ENCODE measurements at regions not wholly inside any gene's neighbourhood (a gene's known extent, or its start where the extent isn't known, plus 50 kb on each side); places are given as distances from the start of the nearest gene placed in this dataset.

DNA sequence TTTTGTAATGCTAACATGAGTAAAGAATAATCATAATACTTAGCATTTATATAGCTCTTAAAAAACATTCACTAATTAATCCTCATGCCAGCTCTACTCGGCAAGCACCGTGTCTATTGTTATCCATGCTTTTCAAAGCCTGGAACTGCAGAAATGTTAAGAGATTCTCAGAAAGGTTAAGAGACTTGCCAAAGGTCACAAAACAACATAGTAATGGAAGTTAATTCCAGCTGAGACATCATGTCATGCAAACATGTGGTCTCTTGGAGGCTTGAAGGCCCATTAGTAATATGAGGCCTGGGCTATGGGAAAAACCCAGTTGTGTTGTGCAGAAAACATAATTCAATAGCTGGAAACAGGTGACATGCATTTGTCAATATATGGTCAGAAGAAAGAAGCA lies 389.9 kb upstream of the GOT2 start:
- no peak for TF ChIP-seq CTCF (IDR thresholded peaks at IDR 0.05)
- intact Hi-C loops (cut with DNase I), result no loop called here

GRCh38 chr16:59123479-59123878 lies 389.4 kb upstream of the GOT2 start:
- Histone ChIP-seq H3K27ac (no peak overlapping the region), H3K4me1 (no peaks in the 10 kb centered on the region), H3K27me3 (no peaks in the 10 kb centered on the region), H3K4me3 (no peak overlapping the region), H3K36me3 (no peaks in the 10 kb centered on the region), H3K9me3 (no peaks in the 10 kb centered on the region)
- intact Hi-C loops (cut with DNase I), result no loop called here
- TF ChIP-seq CTCF (IDR thresholded peaks at IDR 0.05), result no peak
- no peak for DNase-seq (ENCODE audit: low spot score in 2 of 2)

More for the DNA sequence above, 389.9 kb upstream of the GOT2 start:
- Histone ChIP-seq H3K36me3 (no peaks in the 10 kb centered on the region), H3K9me3 (no peaks in the 10 kb centered on the region), H3K4me1 (no peaks in the 10 kb centered on the region), H3K27me3 (no peaks in the 10 kb centered on the region), H3K27ac (no peak overlapping the region), H3K4me3 (no peak overlapping the region)
- no peak for DNase-seq (ENCODE audit: low spot score in 2 of 2)

- no peaks in the 10 kb centered on the region for H3K9me3 ChIP-seq
- intact Hi-C loops (cut with DNase I), result no loop called here
- no peak for DNase-seq (ENCODE audit: low spot score in 2 of 2)
- H3K27ac ChIP-seq, result no peak overlapping the region
- H3K27me3 ChIP-seq, result no peaks in the 10 kb centered on the region
- no peaks in the 10 kb centered on the region for H3K36me3 ChIP-seq
- no peaks in the 10 kb centered on the region for H3K4me1 ChIP-seq
- TF ChIP-seq CTCF (IDR thresholded peaks at IDR 0.05), result no peak
- H3K4me3 ChIP-seq, result no peak overlapping the region
Observed at GRCh38 chr16:59122262-59122537, 388.1 kb upstream of the GOT2 start.

GRCh38 chr16:59121411-59122261 lies 387.5 kb upstream of the GOT2 start:
- intact Hi-C loops (cut with DNase I), result no loop called here

DNA sequence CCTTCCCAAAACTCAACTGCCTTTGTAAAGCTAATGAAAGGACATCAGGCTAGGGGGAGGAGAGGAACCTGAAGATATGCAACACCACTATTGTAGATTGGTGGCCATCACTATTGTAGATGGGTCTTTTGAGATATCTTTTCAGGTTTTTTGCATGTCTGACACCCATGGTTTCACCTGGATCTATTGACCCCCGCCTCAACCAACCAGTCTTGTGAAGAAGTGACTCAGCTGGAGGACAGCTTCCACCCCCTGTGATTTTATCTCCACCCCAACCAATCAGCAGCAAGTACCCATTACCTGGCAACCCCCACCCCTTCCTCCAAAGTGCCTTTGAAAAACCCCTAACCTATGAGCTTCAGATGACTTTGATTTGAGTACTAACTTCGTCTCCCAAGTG lies 382.6 kb upstream of the GOT2 start:
- Histone ChIP-seq H3K4me3 (no peak overlapping the region), H3K36me3 (no peaks in the 10 kb centered on the region), H3K27ac (no peak overlapping the region), H3K4me1 (no peaks in the 10 kb centered on the region), H3K9me3 (no peaks in the 10 kb centered on the region), H3K27me3 (no peaks in the 10 kb centered on the region)
- DNase-seq (ENCODE audit: low spot score in 2 of 2), result no peak
- TF ChIP-seq CTCF (IDR thresholded peaks at IDR 0.05), result no peak
- intact Hi-C loops (cut with DNase I), result no loop called here

More at GRCh38 chr16:59121411-59122261, 387.5 kb upstream of the GOT2 start:
- Histone ChIP-seq H3K4me1 (no peaks in the 10 kb centered on the region), H3K27ac (no peak overlapping the region), H3K9me3 (no peaks in the 10 kb centered on the region), H3K27me3 (no peaks in the 10 kb centered on the region), H3K36me3 (no peaks in the 10 kb centered on the region), H3K4me3 (no peak overlapping the region)
- DNase-seq (ENCODE audit: low spot score in 2 of 2), result no peak
- TF ChIP-seq CTCF (IDR thresholded peaks at IDR 0.05), result no peak

DNA sequence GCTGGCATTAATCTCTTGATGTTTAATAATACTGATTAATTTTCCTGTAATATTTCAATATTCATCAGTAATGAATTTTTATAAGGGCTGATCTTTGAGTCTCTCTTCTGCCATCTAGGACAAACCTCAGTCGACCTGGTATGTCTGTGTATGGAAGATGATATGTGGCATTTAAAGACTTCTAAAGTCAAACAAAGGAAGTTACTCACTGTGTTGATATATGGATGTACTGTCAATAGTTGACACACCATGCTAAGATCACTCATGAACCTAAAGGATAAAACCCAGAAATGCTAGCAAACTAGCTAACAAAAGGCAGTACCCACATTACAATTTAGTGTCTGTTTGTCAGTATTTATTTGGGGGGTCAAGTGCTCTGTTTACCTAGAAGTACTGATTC lies 380.7 kb upstream of the GOT2 start:
- Histone ChIP-seq H3K27ac (no peak overlapping the region), H3K27me3 (no peaks in the 10 kb centered on the region)
- no peak for DNase-seq (ENCODE audit: low spot score in 2 of 2)

More for the DNA sequence above, 380.7 kb upstream of the GOT2 start:
- intact Hi-C loops (cut with DNase I), result no loop called here
- no peaks in the 10 kb centered on the region for H3K4me1 ChIP-seq
- no peaks in the 10 kb centered on the region for H3K36me3 ChIP-seq
- H3K4me3 ChIP-seq, result no peak overlapping the region
- TF ChIP-seq CTCF (IDR thresholded peaks at IDR 0.05), result no peak
- H3K9me3 ChIP-seq, result no peaks in the 10 kb centered on the region
